Activated gamma-delta T cell treated with Interleukin-2 at 50 U/mL for 16 hours (primary cell): ENCODE measurements at regions not wholly inside any gene's neighbourhood (a gene's known extent, or its start where the extent isn't known, plus 50 kb on each side); places are given as distances from the start of the nearest gene placed in this dataset.

Experiments
- DNase-seq: peaks from one replicate; pipeline ENCODE4 v3.0.0-alpha.2; 2020

DNA sequence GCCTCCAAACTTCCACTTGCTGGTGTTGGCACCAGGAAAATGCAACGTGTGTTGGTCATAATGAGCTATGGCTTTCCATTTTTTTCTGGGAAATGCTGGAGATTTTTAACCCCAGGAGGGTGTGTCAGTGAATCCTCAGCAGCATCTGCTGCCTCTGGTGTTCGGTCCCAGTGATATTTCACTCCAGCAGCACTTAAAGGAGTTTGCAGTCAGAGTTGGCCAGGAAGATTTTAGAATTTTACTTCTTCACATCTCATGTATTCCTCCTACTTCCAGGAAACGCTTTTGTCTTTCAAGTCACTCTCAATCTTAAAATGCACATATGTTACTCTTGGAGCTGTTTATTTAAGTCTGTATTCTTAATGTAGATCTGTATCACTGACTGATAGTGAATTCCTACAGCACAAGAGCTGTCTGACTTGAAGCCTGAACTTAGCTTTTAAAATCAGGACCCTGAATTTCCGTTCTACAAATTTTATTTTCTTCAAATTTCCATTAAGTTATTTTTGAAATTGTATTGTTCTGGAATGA, 903.4 kb upstream of the SLC10A2 start:
- no peak for DNase-seq

- no peak for DNase-seq
Observed at GRCh38 chr13:103965506-103966243, 899.5 kb upstream of the SLC10A2 start.

- no peak for DNase-seq
Observed at GRCh38 chr13:103961784-103962183, 895.6 kb upstream of the SLC10A2 start.

DNA sequence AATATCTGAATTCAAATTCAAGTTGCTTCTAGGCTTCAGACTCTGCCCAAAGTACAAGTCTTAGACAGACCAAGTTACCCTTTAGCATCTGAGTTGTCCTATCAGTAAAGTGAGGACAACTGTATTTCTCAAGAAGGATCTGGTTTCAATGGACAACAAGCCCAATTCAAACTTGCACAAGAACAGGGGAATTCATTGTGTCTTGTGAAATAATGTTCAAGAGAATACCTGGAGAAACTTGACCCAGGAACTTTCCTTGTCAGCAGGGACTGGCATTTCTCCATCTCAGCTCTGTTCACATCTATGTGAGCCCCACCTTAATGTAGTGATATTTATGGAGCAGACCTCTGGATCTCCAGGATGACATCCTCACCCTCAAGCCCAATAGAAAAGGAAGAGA, 894.9 kb upstream of the SLC10A2 start:
- DNase-seq = no peak

DNA sequence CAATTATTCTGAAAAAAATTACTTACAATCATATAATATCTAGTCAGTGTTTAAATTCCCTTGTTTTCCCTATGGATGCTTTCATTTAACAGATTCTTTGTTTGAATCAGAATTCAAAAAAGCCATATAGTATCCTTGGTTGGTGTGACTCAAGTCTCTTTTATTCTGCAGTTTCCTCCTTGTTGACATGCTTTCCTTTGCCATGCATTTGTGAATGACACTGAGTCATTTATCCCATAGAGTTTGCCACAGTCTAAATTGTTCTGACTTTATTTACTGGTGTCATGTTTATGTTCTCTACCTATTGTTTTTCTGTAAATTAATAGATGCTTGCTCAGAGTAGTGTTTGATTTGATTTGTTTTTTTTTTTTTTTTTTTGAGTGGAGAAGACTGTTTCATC, 893.8 kb upstream of the SLC10A2 start:
- DNase-seq = no peak

DNA sequence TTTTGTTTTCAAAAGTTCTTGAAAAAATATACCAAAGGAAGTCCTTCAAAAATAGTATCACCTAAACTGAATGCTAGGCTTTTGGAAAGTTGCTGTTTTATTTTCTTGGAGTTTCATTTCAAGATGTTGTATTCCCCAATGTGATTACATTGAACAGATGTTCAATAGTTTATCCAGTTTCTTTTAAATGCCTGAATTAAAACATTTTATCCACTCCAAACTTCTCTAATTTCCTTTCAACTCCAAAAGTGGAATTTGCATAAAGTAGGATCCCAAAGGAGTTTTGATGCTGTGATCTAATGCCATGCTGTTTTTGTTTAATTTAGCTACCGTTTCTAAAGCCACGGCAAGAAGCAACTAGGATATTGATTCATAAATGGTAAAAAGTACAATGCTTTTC, 892.5 kb upstream of the SLC10A2 start:
- no peak for DNase-seq

GRCh38 chr13:103957939-103958338, 891.7 kb upstream of the SLC10A2 start:
- no peak for DNase-seq

DNA sequence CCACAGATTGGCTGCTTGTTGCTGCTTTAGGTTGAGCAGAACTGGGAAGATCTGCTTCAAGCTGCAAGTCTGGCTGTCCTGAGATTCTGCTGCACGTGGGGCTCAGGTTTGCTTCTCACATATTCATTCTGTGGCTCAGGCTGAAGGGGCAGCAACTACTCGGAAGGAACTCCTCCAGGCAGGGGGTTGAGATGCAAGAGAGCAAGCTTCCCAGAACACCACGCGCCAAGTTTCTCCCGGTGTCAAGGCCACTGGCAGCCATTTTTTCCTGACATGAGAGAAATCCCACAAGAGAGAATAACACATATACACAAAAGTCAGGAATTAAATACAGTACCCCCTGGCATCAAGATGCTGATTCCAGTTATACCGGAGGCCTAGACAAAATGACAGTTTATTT, 887.6 kb upstream of the SLC10A2 start:
- no peak for DNase-seq

DNA sequence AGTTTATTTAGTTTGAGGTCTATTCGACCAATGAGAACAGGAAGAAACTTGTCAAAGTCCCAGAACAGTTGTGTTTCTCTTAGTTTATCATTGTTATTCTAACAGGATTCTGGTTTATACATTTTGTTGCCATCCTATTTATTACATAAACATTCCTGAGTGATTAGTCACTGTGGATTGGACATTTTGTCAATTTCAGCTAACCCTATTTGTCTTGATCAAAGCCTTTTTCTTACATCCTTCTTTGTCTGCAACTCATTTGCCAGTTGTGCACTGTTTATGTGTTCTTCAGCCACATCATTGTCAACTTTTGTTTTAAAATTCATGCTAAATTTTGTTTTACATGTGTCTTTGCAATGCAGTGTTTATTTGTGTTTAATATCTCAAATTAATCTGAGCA, 886.0 kb upstream of the SLC10A2 start:
- DNase-seq = no peak

DNA sequence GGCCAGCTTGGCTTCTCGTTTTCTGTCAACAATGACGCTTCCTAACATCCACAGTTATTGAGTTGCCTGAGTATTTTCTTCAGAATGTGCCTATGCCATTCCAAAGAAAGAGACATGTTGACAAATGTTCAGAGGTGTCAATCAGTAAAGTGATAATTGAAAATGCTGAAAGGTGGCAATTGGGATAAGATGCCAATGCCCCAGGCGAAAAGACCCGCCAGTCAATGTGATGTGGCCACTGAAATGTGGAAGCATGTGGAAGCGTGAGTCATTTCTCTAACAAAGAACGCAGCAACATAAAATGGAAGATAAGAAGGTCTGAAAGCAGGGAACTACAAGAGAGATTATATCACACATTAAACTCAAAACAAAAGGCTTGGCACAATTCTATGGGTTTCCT, 882.2 kb upstream of the SLC10A2 start:
- DNase-seq = no peak

DNA sequence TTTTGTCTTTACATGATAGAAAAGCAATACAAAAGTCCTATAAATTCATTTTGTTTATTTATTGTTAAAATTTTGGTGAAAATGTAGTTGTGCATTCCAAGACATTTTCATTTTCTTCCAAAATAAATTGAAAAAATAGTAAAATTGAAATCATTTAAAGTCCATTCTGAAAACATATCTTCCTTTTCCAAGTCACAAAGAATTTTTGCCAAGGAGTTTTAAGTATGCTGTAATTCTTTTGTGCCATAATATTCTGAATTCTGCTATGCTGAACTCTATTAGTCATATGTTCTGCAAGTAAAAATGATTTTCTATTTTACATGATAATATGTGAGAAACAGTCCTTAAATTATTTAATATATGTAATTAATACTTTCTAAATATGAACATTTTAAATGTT, 879.6 kb upstream of the SLC10A2 start:
- no peak for DNase-seq

DNA sequence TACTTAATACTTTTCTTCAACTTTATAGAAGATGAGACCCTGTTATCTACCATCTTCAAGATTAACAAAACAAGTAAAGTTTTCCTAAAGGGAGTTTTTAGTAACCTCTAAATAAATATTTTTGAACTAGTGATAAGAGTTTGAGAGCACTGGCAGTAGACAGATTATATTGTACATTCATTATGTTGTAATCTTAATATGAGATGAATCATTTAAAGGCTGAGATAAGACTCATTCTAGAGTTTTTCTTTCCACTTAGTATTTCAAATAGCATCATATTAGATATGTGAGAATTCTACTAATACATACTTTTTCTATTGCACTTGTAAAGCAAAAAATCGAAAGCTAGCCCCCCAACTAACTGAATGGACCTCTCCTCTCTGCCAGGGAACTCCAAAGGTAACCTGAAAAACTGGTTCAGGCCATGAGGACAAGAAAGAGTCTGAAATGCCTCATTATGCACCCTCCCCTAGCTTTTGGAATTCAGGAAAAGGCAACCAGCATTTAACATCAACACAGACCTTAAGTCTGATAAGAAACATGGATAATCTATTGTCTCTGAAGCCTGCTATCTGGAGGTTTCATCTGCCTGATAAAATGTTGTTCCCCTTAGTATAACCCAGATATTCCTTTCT, 875.4 kb upstream of the SLC10A2 start:
- no peak for DNase-seq

DNA sequence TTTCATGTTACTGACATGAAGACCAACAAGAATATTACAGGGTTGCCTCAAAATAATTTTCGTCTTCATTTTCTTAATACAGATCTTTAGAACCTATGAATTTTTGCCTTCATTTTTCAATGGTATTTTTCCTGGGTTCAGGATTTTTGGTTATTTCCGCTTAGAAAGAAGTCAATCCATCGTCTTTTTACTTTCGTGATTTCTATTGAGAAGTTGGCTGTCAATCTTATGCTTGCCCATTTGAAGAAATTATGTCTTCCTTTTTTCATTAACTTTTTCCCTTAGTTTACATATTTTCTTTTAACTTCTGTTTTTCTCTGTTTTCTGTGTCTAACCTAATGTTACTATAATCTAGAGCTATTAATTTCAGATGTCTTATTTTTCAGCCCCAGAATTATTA, 868.9 kb upstream of the SLC10A2 start:
- no peak for DNase-seq

DNA sequence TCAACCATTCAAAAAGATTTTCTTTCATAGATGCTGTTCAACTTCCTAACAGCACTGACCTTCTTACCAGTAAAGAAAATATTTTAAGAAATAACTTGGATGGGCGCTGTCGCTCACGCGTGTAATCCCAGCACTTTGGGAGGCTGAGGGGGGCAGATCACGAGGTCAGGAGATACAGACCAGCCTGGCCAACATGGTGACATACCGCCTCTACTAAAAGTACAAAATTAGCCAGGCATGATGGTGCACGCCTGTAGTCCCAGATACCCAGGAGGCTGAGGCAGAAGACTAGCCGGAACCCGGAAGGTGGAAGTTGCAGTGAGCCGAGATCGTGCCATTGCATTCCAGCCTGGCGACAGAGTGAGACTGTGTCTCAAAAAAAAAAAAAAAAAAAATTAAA, 865.7 kb upstream of the SLC10A2 start:
- DNase-seq = no peak

GRCh38 chr13:103931331-103931845, 865.2 kb upstream of the SLC10A2 start:
- DNase-seq = no peak

- no peak for DNase-seq
Observed at GRCh38 chr13:103926118-103926517, 859.9 kb upstream of the SLC10A2 start.

GRCh38 chr13:103908911-103909310, 842.7 kb upstream of the SLC10A2 start:
- DNase-seq = no peak

- DNase-seq = no peak
Observed at GRCh38 chr13:103908274-103908673, 842.1 kb upstream of the SLC10A2 start.

- no peak for DNase-seq
Observed at GRCh38 chr13:103903790-103904189, 837.6 kb upstream of the SLC10A2 start.

DNA sequence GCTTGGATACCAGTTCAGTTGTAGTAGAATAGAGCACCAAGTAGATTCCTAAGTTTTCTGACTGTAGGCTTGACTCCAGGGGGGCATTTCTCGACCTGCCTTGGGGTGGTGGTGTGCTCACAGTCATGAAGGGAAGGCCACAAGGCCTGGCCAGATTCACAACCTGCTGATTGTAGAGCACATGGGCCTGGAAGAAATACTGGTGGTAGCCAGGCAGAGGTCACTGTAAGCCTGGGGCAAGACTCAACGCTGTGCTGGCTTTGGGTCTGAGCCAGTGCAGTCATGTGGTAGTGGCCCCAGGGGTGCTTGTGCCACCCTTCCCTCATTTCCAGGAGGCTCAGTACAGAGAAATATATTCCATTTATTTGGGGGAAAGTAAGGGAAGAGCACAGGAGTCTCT, 832.3 kb upstream of the SLC10A2 start:
- DNase-seq = no peak

DNA sequence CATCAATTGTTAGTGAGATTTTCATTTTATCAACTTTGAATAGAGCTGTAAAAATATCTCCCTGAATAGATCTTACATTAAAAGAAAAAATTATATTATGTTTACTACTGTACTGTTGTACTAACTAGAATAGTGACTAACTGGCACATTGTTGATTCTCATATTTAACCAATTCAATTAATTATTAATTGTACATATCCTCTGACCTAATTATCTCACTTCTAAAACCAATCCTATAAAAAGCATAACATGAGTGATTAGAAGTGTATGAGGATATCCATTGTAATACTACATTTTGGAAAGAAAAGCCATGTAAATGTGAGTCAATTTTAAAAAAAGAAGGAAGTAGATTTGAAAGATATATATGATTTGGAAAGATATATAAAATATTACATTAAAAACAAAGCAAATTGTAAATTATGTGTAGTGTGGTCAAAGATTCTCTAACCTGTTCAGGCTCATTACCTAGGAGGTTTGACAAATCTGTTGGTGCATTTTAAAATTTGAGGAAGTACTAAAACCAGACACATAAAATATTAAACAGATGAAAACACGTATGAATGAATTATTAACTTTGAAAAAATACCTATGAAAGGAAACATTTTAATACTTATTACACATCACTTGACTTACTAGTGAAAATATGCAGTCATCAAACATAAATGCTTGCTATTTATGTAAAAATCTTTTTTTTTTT, 829.8 kb upstream of the SLC10A2 start:
- no peak for DNase-seq

DNA sequence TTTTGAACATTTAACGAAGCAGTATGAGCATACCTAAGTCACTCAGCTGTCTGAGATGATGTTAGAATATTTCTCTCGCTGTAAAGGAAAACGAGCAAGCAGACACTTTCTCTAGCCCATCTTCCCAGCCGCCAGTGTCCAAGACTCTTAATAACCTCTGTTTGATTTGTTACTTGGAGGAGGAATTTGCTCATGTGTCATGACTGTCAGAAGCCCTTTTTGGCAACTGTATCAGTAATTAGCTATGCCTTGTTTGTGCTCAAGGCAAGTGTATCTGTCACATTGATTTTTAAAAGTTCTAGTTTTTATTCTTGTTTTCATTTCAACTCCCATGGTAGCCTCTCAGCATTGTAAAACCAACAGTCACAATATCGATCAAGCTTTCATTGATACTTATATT, 828.4 kb upstream of the SLC10A2 start:
- DNase-seq = no peak

DNA sequence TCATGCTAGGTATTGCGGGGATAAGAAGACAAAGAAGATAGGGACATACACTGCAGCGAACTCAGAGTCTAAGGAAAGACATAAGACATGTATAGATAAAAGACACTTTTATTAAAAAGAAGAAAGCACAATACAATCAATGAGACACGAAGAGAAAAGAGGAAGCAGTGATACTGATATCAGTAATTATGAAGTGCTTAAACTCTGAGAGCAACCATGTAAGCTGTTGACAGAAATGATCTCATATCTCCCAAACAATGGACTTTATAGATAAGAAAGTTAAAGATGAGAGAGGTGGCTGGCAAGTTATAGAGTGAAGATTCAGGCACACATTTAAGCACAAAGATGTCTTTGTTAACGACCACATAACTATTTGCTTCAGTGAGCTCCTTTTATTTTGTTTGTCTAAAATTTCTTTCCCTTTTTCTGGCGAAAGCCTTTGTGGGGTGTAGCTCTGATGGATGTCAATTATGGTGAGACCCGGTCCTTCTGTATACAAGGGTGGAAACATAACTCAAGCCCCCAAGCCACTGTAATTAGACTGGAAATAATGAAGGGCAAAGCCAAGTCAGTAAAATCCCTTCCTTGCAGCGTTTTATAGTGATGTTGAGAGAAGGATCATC, 818.0 kb upstream of the SLC10A2 start:
- no peak for DNase-seq
